GM12878 (cell line): ENCODE measurements at regions not wholly inside any gene's neighbourhood (a gene's known extent, or its start where the extent isn't known, plus 50 kb on each side); places are given as distances from the start of the nearest gene placed in this dataset.

Experiments
- ATAC-seq: fragments of 200-7000 bp; cut with Tn5 transposase; 3 replicates; pipeline ENCODE4 v1.9.1; 2020; ENCODE audit warnings: mild to moderate bottlenecking, moderate library complexity
- BruUV-seq: library from RNA; stranded (reverse); fragments of 400-500 nt; replicated peaks from 2 replicates; lab custom pipeline; 2021; lab: Mats Ljungman, UMichigan
- CTCF ChIA-PET: fragments of 300-600 bp; sonication (Branson Sonifier 250); formaldehyde crosslinking; extraction: SDS; loops from one replicate; lab custom pipeline; 2021; ENCODE audit warnings: inconsistent platforms; lab: Yijun Ruan, JAX
- POLR2A ChIA-PET: fragments of 350-600 bp; formaldehyde crosslinking; extraction: SDS; loops from one replicate; lab custom pipeline; 2021; ENCODE audit warnings: inconsistent platforms; lab: Charles Lee
- RAD21 ChIA-PET: fragments of 300-600 bp; sonication (Branson Sonifier 250); formaldehyde crosslinking; loops from one replicate; lab custom pipeline; 2023; ENCODE audit warnings: antibody characterized with exemption; ENCODE audit not compliant: unreplicated experiment; lab: Charles Lee
- SMC1A ChIA-PET: fragments of 300-600 bp; sonication (Branson Sonifier 250); formaldehyde crosslinking; loops from one replicate; lab custom pipeline; 2023; ENCODE audit not compliant: unreplicated experiment, uncharacterized antibody; lab: Charles Lee
- DNase-seq: peaks from one replicate; pipeline ENCODE4 v3.0.0-alpha.2; 2011; ENCODE audit warnings: low read depth, low spot score
- FAIRE-seq: peaks from 3 replicates; lab custom pipeline; 2011; peaks lifted over from hg19 to GRCh38; lab: Jason Lieb, UNC
- H2AFZ ChIP-seq: 2 replicates; pipeline ENCODE4 v1.6.0; 2011; ENCODE audit warnings: low read depth, low read length, control low read depth; ENCODE audit not compliant: control insufficient read depth
- H3K27ac ChIP-seq: 2 replicates; pipeline ENCODE4 v1.5.1; 2011; ENCODE audit warnings: control low read depth; ENCODE audit not compliant: control insufficient read depth, insufficient read depth
- H3K27me3 ChIP-seq, 2 experiments: replicated peaks in 1 of 2; 2 replicates each; pipeline versions ENCODE4 v1.6.0 to v1.6.1; 2011; ENCODE audit warnings: low read length in 1 of 2; ENCODE audit not compliant: control insufficient read depth in 2 of 2, insufficient read depth in 2 of 2
- H3K36me3 ChIP-seq, 2 experiments: 2 replicates each; pipeline ENCODE4 v1.5.1; 2011; ENCODE audit warnings: low read length in 1 of 2; ENCODE audit not compliant: control insufficient read depth in 2 of 2, insufficient read depth in 2 of 2
- H3K4me1 ChIP-seq: 2 replicates; pipeline ENCODE4 v1.6.1; 2011; ENCODE audit warnings: mild to moderate bottlenecking, low read length, moderate library complexity, mixed read lengths; ENCODE audit not compliant: control insufficient read depth, insufficient read depth
- H3K4me2 ChIP-seq: 2 replicates; pipeline ENCODE4 v1.6.0; 2011; ENCODE audit warnings: control low read depth; ENCODE audit not compliant: control insufficient read depth, insufficient read depth
- H3K4me3 ChIP-seq: fragments of 200-600 bp; sonication (generic); 2 replicates; pipeline ENCODE4 v1.5.1; 2016
- H3K79me2 ChIP-seq: 2 replicates; pipeline ENCODE4 v1.6.0; 2011; ENCODE audit warnings: low read length; ENCODE audit not compliant: control insufficient read depth, insufficient read depth
- H3K9ac ChIP-seq: 2 replicates; pipeline ENCODE4 v1.8.0; 2011; ENCODE audit warnings: low read length, control low read depth, mixed read lengths; ENCODE audit not compliant: control insufficient read depth, insufficient read depth
- H3K9me3 ChIP-seq: replicated peaks from 3 replicates; pipeline ENCODE4 v1.5.1; 2011; ENCODE audit warnings: mild to moderate bottlenecking, low read length; ENCODE audit not compliant: control insufficient read depth, insufficient read depth
- H4K20me1 ChIP-seq: 2 replicates; pipeline ENCODE4 v1.6.0; 2011; ENCODE audit not compliant: control insufficient read depth, insufficient read depth
- CBX3 ChIP-seq: fragments of 200-600 bp; sonication (generic); IDR thresholded peaks from 2 replicates; pipeline ENCODE4 v1.6.1; 2016; ENCODE audit warnings: low read depth, borderline replicate concordance
- CHD1 ChIP-seq: IDR thresholded peaks from 2 replicates; pipeline ENCODE4 v1.6.1; 2012; ENCODE audit warnings: low read depth, low read length, improper control_type of control experiment
- CHD2 ChIP-seq: IDR thresholded peaks from 2 replicates; pipeline ENCODE4 v1.6.1; 2011; ENCODE audit warnings: low read depth, low read length, improper control_type of control experiment, borderline replicate concordance
- GABPA ChIP-seq: IDR thresholded peaks from 2 replicates; pipeline ENCODE4 v1.6.1; 2014; ENCODE audit warnings: antibody characterized with exemption, low read depth, mild to moderate bottlenecking, inconsistent platforms
- NFXL1 ChIP-seq: fragments of 450-650 bp; IDR thresholded peaks from 2 replicates; pipeline ENCODE4 v1.6.1; 2017; ENCODE audit warnings: antibody characterized with exemption, mild to moderate bottlenecking, borderline replicate concordance
- SREBF2 ChIP-seq: IDR thresholded peaks from 2 replicates; pipeline ENCODE4 v1.6.1; 2012; ENCODE audit warnings: mild to moderate bottlenecking, low read length
- WRNIP1 ChIP-seq: IDR thresholded peaks from 2 replicates; pipeline ENCODE4 v1.6.1; 2011; ENCODE audit warnings: low read depth, low read length, improper control_type of control experiment, borderline replicate concordance
- YBX1 ChIP-seq: fragments of 450-650 bp; IDR thresholded peaks from 2 replicates; pipeline ENCODE4 v1.6.1; 2016; ENCODE audit warnings: antibody characterized with exemption
- WGBS: methylation state at CpG from one replicate; pipeline ENCODE4 v1.1.6; 2016; ENCODE audit warnings: low lambda C conversion rate; ENCODE audit not compliant: insufficient replicate concordance, insufficient coverage; ENCODE audit errors: missing lambda C conversion rate; 5-methylcytosine and 5-hydroxymethylcytosine counted together
- in situ Hi-C: fragments of 300-500 bp; cut with MboI; formaldehyde crosslinking; loops from 9 replicates; pipeline ENCODE4 v1.14.3; 2018; ENCODE audit warnings: mixed read lengths
- intact Hi-C: fragments of 100-400 bp; cut with micrococcal nuclease; formaldehyde crosslinking; loops from one replicate; pipeline ENCODE4 v1.14.2; 2022; ENCODE audit not compliant: unreplicated experiment
- TF ChIP-seq, protein P1 (sequence below): fragments of 150-350 bp; IDR thresholded peaks from 2 replicates; pipeline ENCODE4 v1.6.1; 2014; ENCODE audit warnings: mild to moderate bottlenecking, low read depth, low read length
- TF ChIP-seq, protein P2 (sequence below): IDR thresholded peaks from 2 replicates; pipeline ENCODE4 v1.6.1; 2011; ENCODE audit warnings: low read depth, low read length, improper control_type of control experiment, borderline replicate concordance
- TF ChIP-seq, protein P3 (sequence below): fragments of 450-650 bp; formaldehyde crosslinking; IDR thresholded peaks from 2 replicates; pipeline ENCODE4 v1.5.0; 2022; ENCODE audit warnings: mild to moderate bottlenecking, missing genetic modification characterization
- TF ChIP-seq, protein P4 (sequence below): IDR thresholded peaks from 2 replicates; pipeline ENCODE4 v1.6.1; 2012; ENCODE audit warnings: low read depth, low read length, improper control_type of control experiment

DNA sequence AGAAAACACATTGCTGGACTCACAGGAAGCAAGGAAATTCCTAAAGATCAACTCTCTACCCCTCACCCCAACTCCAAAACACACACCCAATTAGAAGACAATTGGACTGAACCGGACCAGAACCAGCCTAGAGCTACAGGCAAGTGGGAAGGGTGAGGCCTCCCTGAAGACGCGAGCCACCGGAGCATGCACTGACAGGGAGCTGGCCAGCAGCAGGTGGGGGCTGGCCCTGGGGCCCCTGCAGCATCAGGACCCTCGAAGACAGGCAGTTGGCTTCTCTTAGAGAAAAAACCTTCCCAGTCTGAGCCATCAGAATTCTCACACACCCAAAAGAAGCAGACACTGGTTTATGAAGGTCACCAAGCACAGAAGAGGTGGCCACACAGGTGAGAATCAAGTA is 209.5 kb upstream of the DIO3 start (continued):
- TF ChIP-seq, protein P1, sequence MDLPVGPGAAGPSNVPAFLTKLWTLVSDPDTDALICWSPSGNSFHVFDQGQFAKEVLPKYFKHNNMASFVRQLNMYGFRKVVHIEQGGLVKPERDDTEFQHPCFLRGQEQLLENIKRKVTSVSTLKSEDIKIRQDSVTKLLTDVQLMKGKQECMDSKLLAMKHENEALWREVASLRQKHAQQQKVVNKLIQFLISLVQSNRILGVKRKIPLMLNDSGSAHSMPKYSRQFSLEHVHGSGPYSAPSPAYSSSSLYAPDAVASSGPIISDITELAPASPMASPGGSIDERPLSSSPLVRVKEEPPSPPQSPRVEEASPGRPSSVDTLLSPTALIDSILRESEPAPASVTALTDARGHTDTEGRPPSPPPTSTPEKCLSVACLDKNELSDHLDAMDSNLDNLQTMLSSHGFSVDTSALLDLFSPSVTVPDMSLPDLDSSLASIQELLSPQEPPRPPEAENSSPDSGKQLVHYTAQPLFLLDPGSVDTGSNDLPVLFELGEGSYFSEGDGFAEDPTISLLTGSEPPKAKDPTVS = no peak
- TF ChIP-seq, protein P2, sequence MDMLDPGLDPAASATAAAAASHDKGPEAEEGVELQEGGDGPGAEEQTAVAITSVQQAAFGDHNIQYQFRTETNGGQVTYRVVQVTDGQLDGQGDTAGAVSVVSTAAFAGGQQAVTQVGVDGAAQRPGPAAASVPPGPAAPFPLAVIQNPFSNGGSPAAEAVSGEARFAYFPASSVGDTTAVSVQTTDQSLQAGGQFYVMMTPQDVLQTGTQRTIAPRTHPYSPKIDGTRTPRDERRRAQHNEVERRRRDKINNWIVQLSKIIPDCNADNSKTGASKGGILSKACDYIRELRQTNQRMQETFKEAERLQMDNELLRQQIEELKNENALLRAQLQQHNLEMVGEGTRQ = no peak

DNA sequence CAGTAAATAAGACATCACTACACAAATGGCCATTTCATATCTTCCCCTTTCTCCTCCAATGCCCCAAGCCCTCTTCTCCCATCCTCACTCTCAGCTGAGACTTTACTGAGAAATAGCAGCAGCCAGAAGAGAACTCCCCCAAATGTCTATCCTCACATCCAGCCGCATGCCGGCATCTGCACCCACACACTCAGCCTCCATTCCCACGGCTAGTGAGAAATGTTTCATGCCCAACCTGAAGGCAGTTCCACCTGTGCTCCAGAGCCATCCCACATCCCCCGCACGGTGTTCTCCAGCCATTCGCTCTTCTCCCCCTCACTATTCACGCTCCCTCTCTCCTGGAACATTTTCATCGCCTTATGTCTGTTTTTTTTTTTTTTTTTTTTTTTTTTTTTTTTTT is 208.7 kb upstream of the DIO3 start:
- H3K27ac ChIP-seq = no peak overlapping the region
- H3K4me3 ChIP-seq = no peak overlapping the region
- ChIA-PET POLR2A (no interaction called here), SMC1A (no interaction called here), CTCF (no interaction called here), RAD21 (no interaction called here)
- H3K9ac ChIP-seq = no peak overlapping the region
- DNase-seq (no peak), ATAC-seq (no peak), FAIRE-seq (no peak)
- in situ Hi-C loops = no loop called here
- TF ChIP-seq WRNIP1 (no peak), SREBF2 (no peak), CBX3 (no peak), NFXL1 (no peak), CHD1 (no peak), CHD2 (no peak), YBX1 (no peak), GABPA (no peak)
- TF ChIP-seq, protein P3, sequence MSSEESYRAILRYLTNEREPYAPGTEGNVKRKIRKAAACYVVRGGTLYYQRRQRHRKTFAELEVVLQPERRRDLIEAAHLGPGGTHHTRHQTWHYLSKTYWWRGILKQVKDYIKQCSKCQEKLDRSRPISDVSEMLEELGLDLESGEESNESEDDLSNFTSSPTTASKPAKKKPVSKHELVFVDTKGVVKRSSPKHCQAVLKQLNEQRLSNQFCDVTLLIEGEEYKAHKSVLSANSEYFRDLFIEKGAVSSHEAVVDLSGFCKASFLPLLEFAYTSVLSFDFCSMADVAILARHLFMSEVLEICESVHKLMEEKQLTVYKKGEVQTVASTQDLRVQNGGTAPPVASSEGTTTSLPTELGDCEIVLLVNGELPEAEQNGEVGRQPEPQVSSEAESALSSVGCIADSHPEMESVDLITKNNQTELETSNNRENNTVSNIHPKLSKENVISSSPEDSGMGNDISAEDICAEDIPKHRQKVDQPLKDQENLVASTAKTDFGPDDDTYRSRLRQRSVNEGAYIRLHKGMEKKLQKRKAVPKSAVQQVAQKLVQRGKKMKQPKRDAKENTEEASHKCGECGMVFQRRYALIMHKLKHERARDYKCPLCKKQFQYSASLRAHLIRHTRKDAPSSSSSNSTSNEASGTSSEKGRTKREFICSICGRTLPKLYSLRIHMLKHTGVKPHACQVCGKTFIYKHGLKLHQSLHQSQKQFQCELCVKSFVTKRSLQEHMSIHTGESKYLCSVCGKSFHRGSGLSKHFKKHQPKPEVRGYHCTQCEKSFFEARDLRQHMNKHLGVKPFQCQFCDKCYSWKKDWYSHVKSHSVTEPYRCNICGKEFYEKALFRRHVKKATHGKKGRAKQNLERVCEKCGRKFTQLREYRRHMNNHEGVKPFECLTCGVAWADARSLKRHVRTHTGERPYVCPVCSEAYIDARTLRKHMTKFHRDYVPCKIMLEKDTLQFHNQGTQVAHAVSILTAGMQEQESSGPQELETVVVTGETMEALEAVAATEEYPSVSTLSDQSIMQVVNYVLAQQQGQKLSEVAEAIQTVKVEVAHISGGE (CRISPR knock-in tag) = no peak
- TF ChIP-seq, protein P4, sequence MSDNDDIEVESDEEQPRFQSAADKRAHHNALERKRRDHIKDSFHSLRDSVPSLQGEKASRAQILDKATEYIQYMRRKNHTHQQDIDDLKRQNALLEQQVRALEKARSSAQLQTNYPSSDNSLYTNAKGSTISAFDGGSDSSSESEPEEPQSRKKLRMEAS = no peak
- TF ChIP-seq, protein P1 = no peak
- TF ChIP-seq, protein P2 = no peak
- intact Hi-C loops = no loop called here
- no peak overlapping the region for H2AFZ ChIP-seq
- H3K27me3 ChIP-seq = no peaks in the 10 kb centered on the region
- BruUV-seq = no TSS peak
- WGBS = 57% methylated on average over 8 of the region's 8 CpGs
- H3K9me3 ChIP-seq = no peaks in the 10 kb centered on the region; the same call in 2 of the 3 replicates
- no peaks in the 10 kb centered on the region for H3K79me2 ChIP-seq
- no peak overlapping the region for H3K4me2 ChIP-seq
- H3K36me3 ChIP-seq = no peaks in the 10 kb centered on the region
- H3K4me1 ChIP-seq = no peaks in the 10 kb centered on the region
- no peaks in the 10 kb centered on the region for H4K20me1 ChIP-seq
